ENCODE measurements at regions not wholly inside any gene's neighbourhood (a gene's known extent, or its start where the extent isn't known, plus 50 kb on each side); places are given as distances from the start of the nearest gene placed in this dataset.

- no peaks in the 10 kb centered on the region for H3K27me3 ChIP-seq (ENCODE audit: control insufficient read depth in 3 of 3, insufficient read depth in 3 of 3, low read length in 2 of 3)
- H3K4me3 ChIP-seq = no peak overlapping the region
- peaks cover 0 to 4% (median 0%) of the 10 kb centered on the region in 4 donors for H3K9me3 ChIP-seq (ENCODE audit: control insufficient read depth in 4 of 4, insufficient read depth in 3 of 4, low read length in 3 of 4)
- ATAC-seq (ENCODE audit: insufficient read depth, low FRiP score) (no peak), DNase-seq (no peak)
- no peaks in the 10 kb centered on the region for H3K36me3 ChIP-seq (ENCODE audit: control insufficient read depth in 4 of 4, insufficient read depth in 4 of 4, low read length in 4 of 4)
- TF ChIP-seq, protein P1, sequence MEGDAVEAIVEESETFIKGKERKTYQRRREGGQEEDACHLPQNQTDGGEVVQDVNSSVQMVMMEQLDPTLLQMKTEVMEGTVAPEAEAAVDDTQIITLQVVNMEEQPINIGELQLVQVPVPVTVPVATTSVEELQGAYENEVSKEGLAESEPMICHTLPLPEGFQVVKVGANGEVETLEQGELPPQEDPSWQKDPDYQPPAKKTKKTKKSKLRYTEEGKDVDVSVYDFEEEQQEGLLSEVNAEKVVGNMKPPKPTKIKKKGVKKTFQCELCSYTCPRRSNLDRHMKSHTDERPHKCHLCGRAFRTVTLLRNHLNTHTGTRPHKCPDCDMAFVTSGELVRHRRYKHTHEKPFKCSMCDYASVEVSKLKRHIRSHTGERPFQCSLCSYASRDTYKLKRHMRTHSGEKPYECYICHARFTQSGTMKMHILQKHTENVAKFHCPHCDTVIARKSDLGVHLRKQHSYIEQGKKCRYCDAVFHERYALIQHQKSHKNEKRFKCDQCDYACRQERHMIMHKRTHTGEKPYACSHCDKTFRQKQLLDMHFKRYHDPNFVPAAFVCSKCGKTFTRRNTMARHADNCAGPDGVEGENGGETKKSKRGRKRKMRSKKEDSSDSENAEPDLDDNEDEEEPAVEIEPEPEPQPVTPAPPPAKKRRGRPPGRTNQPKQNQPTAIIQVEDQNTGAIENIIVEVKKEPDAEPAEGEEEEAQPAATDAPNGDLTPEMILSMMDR (IDR thresholded peaks at IDR 0.05; ENCODE audit: control extremely low read depth, extremely low read depth) = no peak
- no peaks in the 10 kb centered on the region for H3K4me1 ChIP-seq (ENCODE audit: control insufficient read depth in 5 of 5, insufficient read depth in 5 of 5, low read length in 5 of 5)
- H3K9ac ChIP-seq (ENCODE audit: insufficient read depth in 1 of 2, low read length in 2 of 2) = no peak overlapping the region
- no peak overlapping the region for H3K27ac ChIP-seq (ENCODE audit: low read depth in 1 of 2, low read length in 1 of 2)
Measured at GRCh38 chr6:155770856-155771255, 315.2 kb upstream of the NOX3 start.

DNA sequence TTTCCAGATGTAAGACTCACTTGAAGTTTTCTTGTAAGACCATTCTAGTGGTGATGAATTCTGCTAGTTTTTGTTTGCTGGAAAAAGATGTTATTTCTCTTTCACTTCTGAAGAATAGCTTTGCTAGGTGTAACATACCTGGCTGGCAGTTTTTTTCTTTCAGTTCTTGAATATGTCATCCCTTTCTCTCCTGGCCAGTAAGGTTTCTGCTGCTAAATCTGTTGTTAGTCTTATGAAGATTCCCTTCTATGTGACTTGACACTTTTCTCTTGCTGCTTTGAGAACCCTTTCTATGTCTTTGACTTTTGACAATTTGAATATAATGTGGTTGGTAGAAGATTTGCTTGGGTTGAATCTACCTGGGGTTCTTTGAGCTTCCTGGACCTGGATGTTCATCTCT, 314.7 kb upstream of the NOX3 start:
- no peak overlapping the region for H3K27ac ChIP-seq (ENCODE audit: low read depth in 1 of 2, low read length in 1 of 2)
- H3K4me1 ChIP-seq (ENCODE audit: control insufficient read depth in 5 of 5, insufficient read depth in 5 of 5, low read length in 5 of 5) = no peaks in the 10 kb centered on the region
- H3K4me3 ChIP-seq = no peak overlapping the region
- DNase-seq (no peak), ATAC-seq (ENCODE audit: insufficient read depth, low FRiP score) (no peak)
- H3K27me3 ChIP-seq (ENCODE audit: control insufficient read depth in 3 of 3, insufficient read depth in 3 of 3, low read length in 2 of 3) = no peaks in the 10 kb centered on the region
- no peaks in the 10 kb centered on the region for H3K36me3 ChIP-seq (ENCODE audit: control insufficient read depth in 4 of 4, insufficient read depth in 4 of 4, low read length in 4 of 4)
- TF ChIP-seq, protein P1 (IDR thresholded peaks at IDR 0.05; ENCODE audit: control extremely low read depth, extremely low read depth) = no peak
- H3K9me3 ChIP-seq (ENCODE audit: control insufficient read depth in 4 of 4, insufficient read depth in 3 of 4, low read length in 3 of 4) = peaks cover 0 to 4% (median 0%) of the 10 kb centered on the region in 4 donors
- no peak overlapping the region for H3K9ac ChIP-seq (ENCODE audit: insufficient read depth in 1 of 2, low read length in 2 of 2)

- Histone ChIP-seq H3K9me3 (ENCODE audit: control insufficient read depth in 4 of 4, insufficient read depth in 3 of 4, low read length in 3 of 4) (no peaks in the 10 kb centered on the region), H3K27me3 (ENCODE audit: control insufficient read depth in 3 of 3, insufficient read depth in 3 of 3, low read length in 2 of 3) (no peaks in the 10 kb centered on the region), H3K27ac (ENCODE audit: low read depth in 1 of 2, low read length in 1 of 2) (no peak overlapping the region), H3K4me3 (no peak overlapping the region), H3K4me1 (ENCODE audit: control insufficient read depth in 5 of 5, insufficient read depth in 5 of 5, low read length in 5 of 5) (no peaks in the 10 kb centered on the region), H3K9ac (ENCODE audit: insufficient read depth in 1 of 2, low read length in 2 of 2) (no peak overlapping the region), H3K36me3 (ENCODE audit: control insufficient read depth in 4 of 4, insufficient read depth in 4 of 4, low read length in 4 of 4) (no peaks in the 10 kb centered on the region)
- ATAC-seq (ENCODE audit: insufficient read depth, low FRiP score) = no peak
- TF ChIP-seq, protein P1 (IDR thresholded peaks at IDR 0.05; ENCODE audit: control extremely low read depth, extremely low read depth) = no peak
- 80 to 88% methylated on average over 8 of the region's 8 CpGs for WGBS, 2 donors
- no peak for DNase-seq
Measured at GRCh38 chr6:155765275-155766194, 309.9 kb upstream of the NOX3 start.
